Bronchial epithelial cell (primary cell): ENCODE measurements at regions not wholly inside any gene's neighbourhood (a gene's known extent, or its start where the extent isn't known, plus 50 kb on each side); places are given as distances from the start of the nearest gene placed in this dataset.

Experiments used
- DNase-seq: peaks from one replicate; pipeline ENCODE4 v3.0.0-alpha.2; 2010; ENCODE audit warnings: low read depth
- FAIRE-seq: peaks from 2 replicates; lab custom pipeline; 2011; peaks lifted over from hg19 to GRCh38; lab: Jason Lieb, UNC
- H3K27me3 ChIP-seq: 2 replicates; pipeline ENCODE4 v1.5.1; 2011; ENCODE audit warnings: low read length; ENCODE audit not compliant: control insufficient read depth, insufficient read depth
- H3K36me3 ChIP-seq: 2 replicates; pipeline ENCODE4 v1.5.1; 2011; ENCODE audit warnings: low read length; ENCODE audit not compliant: control insufficient read depth, insufficient read depth
- H3K4me3 ChIP-seq: 2 replicates; pipeline ENCODE4 v1.5.1; 2011; ENCODE audit warnings: mild to moderate bottlenecking, low read depth, low read length, control low read depth
- TF ChIP-seq, protein P1 (sequence below): IDR thresholded peaks from 2 replicates; pipeline ENCODE4 v1.5.1; 2011; ENCODE audit warnings: mild to moderate bottlenecking, moderate library complexity, low read length, control low read depth, inconsistent platforms; ENCODE audit not compliant: insufficient read depth, severe bottlenecking

DNA sequence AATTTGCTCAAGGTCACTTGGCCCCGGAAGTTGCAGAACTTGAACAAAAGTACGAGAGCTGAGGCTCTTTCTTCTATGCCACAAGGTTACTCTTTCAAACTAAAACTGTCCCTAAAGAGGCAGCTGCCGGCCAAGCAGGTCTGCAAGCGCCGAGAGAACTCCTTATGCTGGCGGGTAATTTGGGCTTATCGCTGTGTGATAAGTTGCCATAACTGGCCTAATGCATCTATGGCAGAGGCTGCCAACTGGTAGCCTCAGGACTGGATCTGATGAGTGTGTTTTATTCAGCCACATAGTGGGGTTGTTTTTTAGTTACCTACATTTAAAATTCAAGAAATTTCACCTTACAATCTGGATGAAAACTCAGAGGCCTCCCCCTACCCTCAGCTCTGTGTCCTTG is 68.1 kb upstream of the SPOCK1 start:
- H3K27me3 ChIP-seq = peaks cover 5% of the 10 kb centered on the region
- DNase-seq (no peak), FAIRE-seq (no peak)
- TF ChIP-seq, protein P1, sequence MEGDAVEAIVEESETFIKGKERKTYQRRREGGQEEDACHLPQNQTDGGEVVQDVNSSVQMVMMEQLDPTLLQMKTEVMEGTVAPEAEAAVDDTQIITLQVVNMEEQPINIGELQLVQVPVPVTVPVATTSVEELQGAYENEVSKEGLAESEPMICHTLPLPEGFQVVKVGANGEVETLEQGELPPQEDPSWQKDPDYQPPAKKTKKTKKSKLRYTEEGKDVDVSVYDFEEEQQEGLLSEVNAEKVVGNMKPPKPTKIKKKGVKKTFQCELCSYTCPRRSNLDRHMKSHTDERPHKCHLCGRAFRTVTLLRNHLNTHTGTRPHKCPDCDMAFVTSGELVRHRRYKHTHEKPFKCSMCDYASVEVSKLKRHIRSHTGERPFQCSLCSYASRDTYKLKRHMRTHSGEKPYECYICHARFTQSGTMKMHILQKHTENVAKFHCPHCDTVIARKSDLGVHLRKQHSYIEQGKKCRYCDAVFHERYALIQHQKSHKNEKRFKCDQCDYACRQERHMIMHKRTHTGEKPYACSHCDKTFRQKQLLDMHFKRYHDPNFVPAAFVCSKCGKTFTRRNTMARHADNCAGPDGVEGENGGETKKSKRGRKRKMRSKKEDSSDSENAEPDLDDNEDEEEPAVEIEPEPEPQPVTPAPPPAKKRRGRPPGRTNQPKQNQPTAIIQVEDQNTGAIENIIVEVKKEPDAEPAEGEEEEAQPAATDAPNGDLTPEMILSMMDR = no peak
- H3K4me3 ChIP-seq = no peak overlapping the region
- no peaks in the 10 kb centered on the region for H3K36me3 ChIP-seq

DNA sequence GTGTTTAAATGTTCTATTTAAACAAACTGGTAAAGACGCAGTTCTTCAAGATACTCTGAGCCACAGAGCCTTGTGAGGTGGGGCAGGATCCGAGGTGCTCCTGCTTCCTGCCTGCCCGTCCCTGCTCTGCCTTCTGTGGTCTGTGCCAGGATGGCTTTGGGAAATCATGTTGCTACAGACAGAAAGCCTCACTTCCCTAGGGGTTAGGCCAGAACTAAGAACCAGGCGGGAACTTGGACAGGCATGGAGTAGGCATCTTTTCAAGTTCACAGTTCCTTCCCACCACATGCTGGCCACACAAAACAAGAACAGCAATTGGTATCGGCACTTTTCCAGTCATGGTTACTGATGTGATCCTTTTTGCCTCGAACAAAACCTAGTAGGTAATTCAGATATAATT is 67.7 kb upstream of the SPOCK1 start:
- peaks cover 5% of the 10 kb centered on the region for H3K27me3 ChIP-seq
- TF ChIP-seq, protein P1 = no peak
- no peaks in the 10 kb centered on the region for H3K36me3 ChIP-seq
- H3K4me3 ChIP-seq = no peak overlapping the region
- DNase-seq = peak; percentile 5
- no peak for FAIRE-seq

DNA sequence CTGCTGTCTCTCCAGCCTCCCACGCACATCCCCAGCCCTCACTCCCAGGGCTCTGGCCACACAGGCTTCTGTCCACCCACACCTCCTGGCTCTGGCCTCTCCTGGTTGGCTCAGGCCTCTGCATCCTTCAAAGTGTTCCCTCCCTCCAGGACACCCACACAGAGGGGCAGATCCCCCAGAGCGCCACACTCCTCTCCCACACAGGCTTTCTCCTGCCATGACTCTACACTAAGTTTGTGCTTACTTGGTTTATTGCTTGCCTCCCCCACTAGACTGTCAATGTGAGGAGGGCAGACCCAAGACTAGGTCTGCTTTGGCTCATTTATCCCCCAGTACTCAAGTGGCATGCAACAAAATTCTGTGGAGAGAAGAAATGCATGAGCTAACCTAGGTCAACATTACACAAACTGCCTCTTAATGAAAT is 67.0 kb upstream of the SPOCK1 start:
- no peak for FAIRE-seq
- H3K4me3 ChIP-seq = no peak overlapping the region
- peaks cover 5% of the 10 kb centered on the region for H3K27me3 ChIP-seq
- no peaks in the 10 kb centered on the region for H3K36me3 ChIP-seq
- no peak for DNase-seq
- TF ChIP-seq, protein P1 = no peak

DNA sequence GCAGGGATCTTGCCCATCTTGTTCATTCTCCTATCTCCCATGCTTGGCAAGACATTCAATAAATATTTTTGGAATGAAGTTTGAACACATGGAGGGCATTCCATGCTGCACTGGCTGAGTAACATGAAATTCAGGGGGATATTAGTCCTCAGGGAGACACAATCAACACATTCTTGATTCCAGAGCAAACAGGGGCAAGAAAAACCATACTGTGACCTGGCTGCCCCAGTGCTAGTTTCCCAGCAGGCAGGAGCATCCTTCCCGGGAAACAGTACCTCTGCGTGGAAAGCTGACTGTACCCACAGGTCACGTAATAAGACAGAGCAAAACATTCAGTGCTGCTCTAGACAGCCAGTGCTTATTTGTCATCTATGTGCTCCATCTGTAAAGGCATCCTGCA is 66.3 kb upstream of the SPOCK1 start:
- TF ChIP-seq, protein P1 = no peak
- DNase-seq (no peak), FAIRE-seq (no peak)
- H3K36me3 ChIP-seq = no peaks in the 10 kb centered on the region
- peaks cover 5% of the 10 kb centered on the region for H3K27me3 ChIP-seq
- H3K4me3 ChIP-seq = no peak overlapping the region

DNA sequence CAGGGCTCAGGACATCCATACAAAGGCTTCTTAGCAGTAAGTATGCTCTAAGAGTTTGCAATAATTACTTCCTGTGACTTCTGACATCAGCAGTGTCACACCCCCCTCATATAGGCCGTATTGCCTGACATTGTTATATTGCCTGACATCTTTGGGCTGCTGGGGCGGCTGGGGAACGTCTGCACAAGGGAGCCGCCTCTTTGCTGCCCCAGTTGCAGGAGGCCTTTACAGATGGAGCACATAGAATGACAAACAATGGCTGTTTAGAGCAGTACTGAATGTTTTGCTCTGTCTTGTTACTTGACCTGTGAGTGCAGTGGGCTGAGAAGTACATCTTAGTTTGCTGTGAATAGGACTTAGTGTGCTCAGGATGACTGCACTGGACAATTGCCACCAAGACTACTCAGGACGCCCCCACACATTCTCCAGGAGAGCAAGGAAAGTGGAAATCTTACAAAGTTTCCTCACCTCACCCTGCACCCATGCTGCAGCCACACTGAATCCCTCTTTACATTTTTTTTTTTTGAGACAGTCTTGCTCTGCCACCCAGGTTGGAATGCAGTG is 65.4 kb upstream of the SPOCK1 start:
- FAIRE-seq (no peak), DNase-seq (peak; percentile 28)
- H3K27me3 ChIP-seq = peaks cover 6% of the 10 kb centered on the region
- no peak overlapping the region for H3K4me3 ChIP-seq
- TF ChIP-seq, protein P1 = no peak
- no peaks in the 10 kb centered on the region for H3K36me3 ChIP-seq
